Esophagus muscularis mucosa (tissue), 4 donors: ENCODE measurements at regions not wholly inside any gene's neighbourhood (a gene's known extent, or its start where the extent isn't known, plus 50 kb on each side); places are given as distances from the start of the nearest gene placed in this dataset.

Source experiments
- DNase-seq: peaks from one replicate; pipeline ENCODE4 v3.0.0-alpha.2; 2017; ENCODE audit errors: extremely low spot score
- H3K27ac ChIP-seq, 4 donors: fragments of 200-600 bp; sonication (generic); replicated peaks in 1 of 4; 1 replicate in 3 of 4; 2 replicates in 1 of 4; pipeline ENCODE4 v1.5.1; 2016 to 2019; ENCODE audit warnings: mild to moderate bottlenecking in 1 of 4
- H3K27me3 ChIP-seq, 4 donors: fragments of 200-600 bp; sonication (generic); one replicate each; pipeline versions ENCODE4 v1.5.1 to v1.6.0; 2016 to 2019
- H3K36me3 ChIP-seq, 4 donors: fragments of 200-600 bp; sonication (generic); one replicate each; pipeline ENCODE4 v1.5.1; 2016 to 2019
- H3K4me1 ChIP-seq, 4 donors: fragments of 200-600 bp; sonication (generic); one replicate each; pipeline ENCODE4 v1.5.1; 2016 to 2019
- H3K4me3 ChIP-seq, 4 donors: fragments of 200-600 bp; sonication (generic); 1 replicate in 2 of 4; 2 replicates in 2 of 4; pipeline ENCODE4 v1.5.1; 2016 to 2019; ENCODE audit warnings: mild to moderate bottlenecking in 4 of 4, moderate library complexity in 1 of 4
- H3K9me3 ChIP-seq, 4 donors: fragments of 200-600 bp; sonication (generic); 1 replicate in 3 of 4; 2 replicates in 1 of 4; pipeline ENCODE4 v1.5.1; 2016 to 2019
- EP300 ChIP-seq: sonication (generic); formaldehyde crosslinking; IDR thresholded peaks from one replicate; pipeline ENCODE4 v1.6.1; 2017; ENCODE audit warnings: antibody characterized with exemption
- POLR2A ChIP-seq: fragments of 450-650 bp; IDR thresholded peaks from one replicate; pipeline ENCODE4 v1.6.1; 2017; ENCODE audit warnings: antibody characterized with exemption, moderate library complexity, mild to moderate bottlenecking, low read depth
- POLR2AphosphoS5 ChIP-seq, 2 donors: sonication (generic); formaldehyde crosslinking; IDR thresholded peaks; one replicate each; pipeline ENCODE4 v1.6.1; 2017; ENCODE audit warnings: antibody characterized with exemption in 2 of 2
- WGBS: methylation state at CpG from one replicate; pipeline ENCODE4 v1.1.5; 2018; 5-methylcytosine and 5-hydroxymethylcytosine counted together
- intact Hi-C: fragments of 100-400 bp; cut with DNase I; formaldehyde crosslinking; loops from one replicate; pipeline ENCODE4 v1.15.1; 2023
- TF ChIP-seq, protein P1 (sequence below), 3 experiments: fragments of 200-600 bp in 2 of 3; fragments of 450-650 bp in 1 of 3; sonication (generic) in 2 of 3; IDR thresholded peaks; one replicate each; pipeline ENCODE4 v1.5.1; 2017 to 2019; ENCODE audit warnings: antibody characterized with exemption in 3 of 3, mild to moderate bottlenecking in 2 of 3, moderate library complexity in 1 of 3

DNA sequence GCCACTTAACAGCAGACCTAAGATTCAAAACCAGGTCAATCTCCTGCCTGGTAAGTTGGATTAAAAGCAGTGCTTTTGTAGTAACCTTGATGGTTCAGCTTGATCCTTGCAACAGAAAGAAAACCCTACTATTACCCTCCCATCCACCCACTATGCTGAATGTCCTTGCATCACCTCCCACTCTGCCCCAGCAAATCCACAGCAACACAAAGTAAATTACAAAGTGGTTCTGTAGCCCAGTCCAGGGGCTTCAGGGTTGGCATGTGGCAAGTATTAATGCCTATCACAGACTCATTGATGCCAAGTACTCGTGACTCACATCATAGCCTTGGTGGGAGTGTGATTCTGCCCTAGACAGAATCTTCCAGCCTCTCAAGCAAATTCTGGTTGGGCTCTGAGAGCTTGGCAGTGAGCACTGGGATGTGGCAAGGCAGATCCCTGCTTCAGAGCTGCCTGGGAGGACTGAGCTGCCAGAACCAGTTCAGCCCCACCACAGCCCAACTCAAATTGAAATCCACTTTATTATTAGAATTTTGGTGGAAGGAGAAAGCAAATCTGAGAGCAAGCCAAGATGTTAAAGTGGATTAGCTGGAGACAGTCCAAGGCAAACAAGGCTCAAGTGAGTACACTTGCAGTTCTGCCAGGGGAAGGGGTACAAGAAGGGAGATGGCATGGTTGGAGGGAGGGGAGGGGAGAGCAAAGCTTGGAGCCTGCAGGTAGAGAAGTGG lies 225.8 kb upstream of the UMPS start:
- H3K4me3 ChIP-seq: no peak overlapping the region
- intact Hi-C loops: no loop called here
- H3K27me3 ChIP-seq: no peaks in the 10 kb centered on the region
- DNase-seq: no peak
- WGBS: 56% methylated on average over 1 of the region's 1 CpG
- no peak for TF ChIP-seq POLR2A
- TF ChIP-seq EP300: no peak
- TF ChIP-seq, protein P1, sequence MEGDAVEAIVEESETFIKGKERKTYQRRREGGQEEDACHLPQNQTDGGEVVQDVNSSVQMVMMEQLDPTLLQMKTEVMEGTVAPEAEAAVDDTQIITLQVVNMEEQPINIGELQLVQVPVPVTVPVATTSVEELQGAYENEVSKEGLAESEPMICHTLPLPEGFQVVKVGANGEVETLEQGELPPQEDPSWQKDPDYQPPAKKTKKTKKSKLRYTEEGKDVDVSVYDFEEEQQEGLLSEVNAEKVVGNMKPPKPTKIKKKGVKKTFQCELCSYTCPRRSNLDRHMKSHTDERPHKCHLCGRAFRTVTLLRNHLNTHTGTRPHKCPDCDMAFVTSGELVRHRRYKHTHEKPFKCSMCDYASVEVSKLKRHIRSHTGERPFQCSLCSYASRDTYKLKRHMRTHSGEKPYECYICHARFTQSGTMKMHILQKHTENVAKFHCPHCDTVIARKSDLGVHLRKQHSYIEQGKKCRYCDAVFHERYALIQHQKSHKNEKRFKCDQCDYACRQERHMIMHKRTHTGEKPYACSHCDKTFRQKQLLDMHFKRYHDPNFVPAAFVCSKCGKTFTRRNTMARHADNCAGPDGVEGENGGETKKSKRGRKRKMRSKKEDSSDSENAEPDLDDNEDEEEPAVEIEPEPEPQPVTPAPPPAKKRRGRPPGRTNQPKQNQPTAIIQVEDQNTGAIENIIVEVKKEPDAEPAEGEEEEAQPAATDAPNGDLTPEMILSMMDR (IDR thresholded peaks at IDR 0.05): no peak
- TF ChIP-seq POLR2AphosphoS5 (IDR thresholded peaks at IDR 0.05): no peak
- no peaks in the 10 kb centered on the region for H3K36me3 ChIP-seq
- H3K4me1 ChIP-seq: peaks cover 7 to 15% (median 11%) of the 10 kb centered on the region in 4 donors
- peak overlapping the region in 3 of 4 donors; percentile 24 to 48 (median 36) for H3K27ac ChIP-seq
- H3K9me3 ChIP-seq: no peaks in the 10 kb centered on the region

GRCh38 chr3:124509884-124510283 lies 220.4 kb upstream of the UMPS start:
- Histone ChIP-seq H3K36me3 (peaks cover 0 to 4% (median 1%) of the 10 kb centered on the region in 4 donors), H3K9me3 (no peaks in the 10 kb centered on the region), H3K27ac (no peak overlapping the region), H3K4me1 (peaks cover 0 to 23% (median 17%) of the 10 kb centered on the region in 4 donors), H3K4me3 (no peak overlapping the region), H3K27me3 (no peaks in the 10 kb centered on the region)
- WGBS: 82% methylated on average over 4 of the region's 4 CpGs
- no peak for DNase-seq
- TF ChIP-seq, protein P1 (IDR thresholded peaks at IDR 0.05): no peak
- no peak for TF ChIP-seq POLR2A
- TF ChIP-seq EP300: no peak
- no peak for TF ChIP-seq POLR2AphosphoS5 (IDR thresholded peaks at IDR 0.05)
- intact Hi-C loops: no loop called here

DNA sequence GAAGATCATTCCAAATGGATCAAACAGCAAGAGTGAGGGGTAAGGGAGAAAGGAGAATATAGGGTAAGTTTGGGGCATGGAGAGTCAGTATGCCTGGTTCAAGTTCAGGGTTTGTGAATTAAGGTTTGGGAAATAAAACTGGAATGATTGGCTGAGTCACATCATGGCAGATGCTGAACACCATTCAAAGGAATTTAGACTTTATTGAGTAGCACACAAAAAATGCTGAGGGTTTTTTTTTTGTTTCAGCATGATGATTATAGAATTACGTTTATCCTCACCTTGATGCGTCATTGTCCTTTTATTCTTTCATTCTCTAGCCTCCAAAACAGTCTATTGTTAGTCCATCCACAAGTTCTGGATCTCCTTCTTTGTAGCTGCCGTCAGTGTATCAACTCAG lies 220.0 kb upstream of the UMPS start:
- peaks cover 0 to 27% (median 17%) of the 10 kb centered on the region in 4 donors for H3K4me1 ChIP-seq
- WGBS: 87% methylated on average over 3 of the region's 3 CpGs
- DNase-seq: no peak
- TF ChIP-seq, protein P1 (IDR thresholded peaks at IDR 0.05): no peak
- no peak for TF ChIP-seq POLR2AphosphoS5 (IDR thresholded peaks at IDR 0.05)
- no peak for TF ChIP-seq EP300
- TF ChIP-seq POLR2A: no peak
- intact Hi-C loops: no loop called here
- H3K36me3 ChIP-seq: peaks cover 0 to 4% (median 1%) of the 10 kb centered on the region in 4 donors
- H3K9me3 ChIP-seq: no peaks in the 10 kb centered on the region
- H3K27me3 ChIP-seq: no peaks in the 10 kb centered on the region
- no peak overlapping the region for H3K4me3 ChIP-seq
- H3K27ac ChIP-seq: no peak overlapping the region

DNA sequence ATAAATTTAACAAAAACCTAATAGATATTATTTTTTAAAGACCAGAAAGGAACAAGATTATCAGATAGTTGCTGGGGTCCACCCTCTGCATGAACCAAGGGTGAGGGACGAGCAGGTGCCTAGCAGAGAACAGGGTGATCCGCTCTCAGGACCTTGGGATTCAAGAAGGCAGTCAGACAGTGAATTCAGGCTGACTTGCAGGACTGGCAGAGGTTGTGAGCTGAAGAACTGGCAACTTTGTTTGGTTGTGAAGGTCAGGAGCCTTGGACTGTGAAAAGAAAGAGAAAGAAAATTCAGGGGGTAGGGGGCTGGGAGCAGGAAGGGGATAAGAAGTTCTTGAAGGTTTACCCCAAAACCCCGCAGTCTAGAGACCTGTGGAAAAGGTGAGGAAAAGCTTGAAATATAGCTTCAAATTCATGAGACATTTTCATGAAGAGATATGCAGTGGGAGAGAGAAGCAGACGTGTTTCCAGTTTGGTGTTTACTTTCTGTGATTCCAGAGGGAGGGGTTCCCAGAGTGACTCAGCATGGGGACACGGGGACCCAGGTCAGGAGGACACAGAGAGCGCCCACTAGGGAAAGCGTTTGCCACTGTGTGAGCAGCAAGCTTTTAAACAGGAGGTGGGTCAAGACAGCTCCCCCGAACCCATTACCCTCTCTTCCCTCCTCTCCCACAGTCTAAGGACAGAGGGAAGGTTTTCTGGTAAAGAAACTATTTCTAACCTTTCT lies 217.2 kb upstream of the UMPS start:
- DNase-seq: no peak

More for the DNA sequence above, 217.2 kb upstream of the UMPS start:
- H3K4me3 ChIP-seq: no peak overlapping the region
- WGBS: 70% methylated on average over 8 of the region's 8 CpGs
- no peaks in the 10 kb centered on the region for H3K27me3 ChIP-seq
- no peaks in the 10 kb centered on the region for H3K9me3 ChIP-seq
- H3K4me1 ChIP-seq: peaks cover 0 to 27% (median 17%) of the 10 kb centered on the region in 4 donors
- TF ChIP-seq, protein P1 (IDR thresholded peaks at IDR 0.05): no peak
- TF ChIP-seq POLR2AphosphoS5 (IDR thresholded peaks at IDR 0.05) (no peak), POLR2A (no peak), EP300 (no peak)
- no peak overlapping the region for H3K27ac ChIP-seq
- intact Hi-C loops: no loop called here
- H3K36me3 ChIP-seq: peaks cover 0 to 4% (median 1%) of the 10 kb centered on the region in 4 donors
